ENCODE measurements at regions not wholly inside any gene's neighbourhood (a gene's known extent, or its start where the extent isn't known, plus 50 kb on each side); places are given as distances from the start of the nearest gene placed in this dataset.

GRCh38 chr3:101938262-101938847 is 89.0 kb downstream of the NFKBIZ start:
- ATAC-seq (ENCODE audit: low read depth) (peak; percentile 42), DNase-seq (peak; percentile 66)
- Histone ChIP-seq H3K9me3 (ENCODE audit: control extremely low read depth in 1 of 3, control insufficient read depth in 2 of 3, insufficient read depth in 1 of 3, low read length in 2 of 3) (no peaks in the 10 kb centered on the region), H3K27ac (ENCODE audit: low read length in 2 of 2) (peak overlapping the region; percentile 60 to 75), H3K36me3 (replicated peaks in 1 of 2; ENCODE audit: control extremely low read depth in 1 of 2, control insufficient read depth in 1 of 2, extremely low read depth in 1 of 2, insufficient read depth in 2 of 2, low read length in 1 of 2) (no peaks in the 10 kb centered on the region), H3K4me3 (ENCODE audit: control extremely low read depth in 1 of 5, extremely low read depth in 1 of 5, insufficient read depth in 1 of 5, low read depth in 2 of 5, low read length in 4 of 5) (peak overlapping the region in 2 of 5 experiments; percentile 1 to 4), H3K4me1 (ENCODE audit: control insufficient read depth in 2 of 2, insufficient read depth in 2 of 2, low read length in 2 of 2) (peaks cover 71 to 78% of the 10 kb centered on the region in 2 donors), H2AFZ (ENCODE audit: insufficient read depth, low read depth, low read length, poor library complexity, severe bottlenecking) (no peak overlapping the region), H4K20me1 (ENCODE audit: control insufficient read depth, insufficient read depth, low read length, poor library complexity, severe bottlenecking) (no peaks in the 10 kb centered on the region), H3K79me2 (ENCODE audit: control insufficient read depth, insufficient read depth, low read length) (no peaks in the 10 kb centered on the region), H3K4me2 (replicated peaks; ENCODE audit: low read depth, low read length, poor library complexity, severe bottlenecking) (peak overlapping the region; percentile 70), H3K9ac (ENCODE audit: low read length) (no peak overlapping the region), H3K27me3 (replicated peaks in 1 of 4; ENCODE audit: control extremely low read depth in 1 of 4, control insufficient read depth in 3 of 4, insufficient read depth in 4 of 4, low read length in 3 of 4) (no peaks in the 10 kb centered on the region)
- WGBS (ENCODE audit: insufficient coverage): 0% methylated on average over 2 of the region's 2 CpGs
- no peak for TF ChIP-seq EZH2 (IDR thresholded peaks at IDR 0.05; ENCODE audit: borderline replicate concordance, insufficient read depth, low read depth, low read length, poor library complexity, severe bottlenecking)
- TF ChIP-seq, protein P1, sequence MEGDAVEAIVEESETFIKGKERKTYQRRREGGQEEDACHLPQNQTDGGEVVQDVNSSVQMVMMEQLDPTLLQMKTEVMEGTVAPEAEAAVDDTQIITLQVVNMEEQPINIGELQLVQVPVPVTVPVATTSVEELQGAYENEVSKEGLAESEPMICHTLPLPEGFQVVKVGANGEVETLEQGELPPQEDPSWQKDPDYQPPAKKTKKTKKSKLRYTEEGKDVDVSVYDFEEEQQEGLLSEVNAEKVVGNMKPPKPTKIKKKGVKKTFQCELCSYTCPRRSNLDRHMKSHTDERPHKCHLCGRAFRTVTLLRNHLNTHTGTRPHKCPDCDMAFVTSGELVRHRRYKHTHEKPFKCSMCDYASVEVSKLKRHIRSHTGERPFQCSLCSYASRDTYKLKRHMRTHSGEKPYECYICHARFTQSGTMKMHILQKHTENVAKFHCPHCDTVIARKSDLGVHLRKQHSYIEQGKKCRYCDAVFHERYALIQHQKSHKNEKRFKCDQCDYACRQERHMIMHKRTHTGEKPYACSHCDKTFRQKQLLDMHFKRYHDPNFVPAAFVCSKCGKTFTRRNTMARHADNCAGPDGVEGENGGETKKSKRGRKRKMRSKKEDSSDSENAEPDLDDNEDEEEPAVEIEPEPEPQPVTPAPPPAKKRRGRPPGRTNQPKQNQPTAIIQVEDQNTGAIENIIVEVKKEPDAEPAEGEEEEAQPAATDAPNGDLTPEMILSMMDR (IDR thresholded peaks at IDR 0.05): no peak
- ChIA-PET POLR2A (no interaction called here), CTCF (interaction anchor here (1.0 to 1.7 kb wide), 4 partner anchors 41 to 287 kb away, joined by 3 to 4 read pairs (median 4); no protein-coding TSS in a partner anchor)
- H3K27me3 Mint-ChIP-seq: no peaks in the 10 kb centered on the region
- no peak overlapping the region for H3K27ac Mint-ChIP-seq
- H3K4me1 Mint-ChIP-seq: peaks cover 37% of the 10 kb centered on the region
- intact Hi-C loops (cut with micrococcal nuclease): loop anchor here (5.0 kb wide), 3 partner anchors 99 to 289 kb away; no protein-coding TSS in a partner anchor
- no peak overlapping the region for H3K4me3 Mint-ChIP-seq
- no peaks in the 10 kb centered on the region for H3K9me3 Mint-ChIP-seq (ENCODE audit: insufficient read depth)

DNA sequence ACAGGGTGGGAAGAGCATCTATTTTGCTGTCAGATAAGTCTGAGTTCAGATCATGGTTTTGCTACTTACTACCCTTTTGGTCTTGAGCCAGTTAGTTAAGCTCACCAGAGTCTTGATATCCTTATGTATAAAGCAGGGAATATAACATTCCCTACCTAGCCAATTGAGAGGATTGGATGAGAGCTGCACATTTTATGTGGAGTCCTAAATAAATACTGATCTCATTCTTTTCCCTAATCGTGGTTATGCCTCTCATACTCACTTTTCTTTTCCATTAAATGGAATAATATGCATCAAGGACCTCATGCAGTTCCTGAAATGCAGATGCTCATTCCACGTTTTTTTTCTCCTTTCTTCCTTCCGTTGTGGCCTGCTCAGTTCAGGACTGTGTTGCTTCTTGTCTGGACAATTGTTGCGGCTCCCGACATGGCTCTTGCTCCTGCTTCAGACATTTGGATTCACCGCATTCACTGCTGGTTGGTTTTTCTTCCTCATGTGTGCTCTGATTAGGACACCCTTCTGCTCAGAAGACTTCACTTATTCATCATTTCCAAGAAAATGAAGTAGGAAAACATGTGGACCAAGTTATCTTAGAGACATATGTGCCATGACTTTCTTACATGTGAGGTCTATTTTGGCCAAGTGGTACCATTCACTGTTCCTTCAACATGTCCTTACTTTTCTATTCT is 90.2 kb downstream of the NFKBIZ start:
- Histone ChIP-seq H3K9me3 (ENCODE audit: control extremely low read depth in 1 of 3, control insufficient read depth in 2 of 3, insufficient read depth in 1 of 3, low read length in 2 of 3) (no peaks in the 10 kb centered on the region), H3K4me1 (ENCODE audit: control insufficient read depth in 2 of 2, insufficient read depth in 2 of 2, low read length in 2 of 2) (peaks cover 81 to 83% of the 10 kb centered on the region in 2 donors), H3K4me2 (replicated peaks; ENCODE audit: low read depth, low read length, poor library complexity, severe bottlenecking) (peak overlapping the region; percentile 70), H4K20me1 (ENCODE audit: control insufficient read depth, insufficient read depth, low read length, poor library complexity, severe bottlenecking) (no peaks in the 10 kb centered on the region), H3K9ac (ENCODE audit: low read length) (no peak overlapping the region), H3K79me2 (ENCODE audit: control insufficient read depth, insufficient read depth, low read length) (no peaks in the 10 kb centered on the region), H3K36me3 (replicated peaks in 1 of 2; ENCODE audit: control extremely low read depth in 1 of 2, control insufficient read depth in 1 of 2, extremely low read depth in 1 of 2, insufficient read depth in 2 of 2, low read length in 1 of 2) (no peaks in the 10 kb centered on the region), H3K27me3 (replicated peaks in 1 of 4; ENCODE audit: control extremely low read depth in 1 of 4, control insufficient read depth in 3 of 4, insufficient read depth in 4 of 4, low read length in 3 of 4) (no peaks in the 10 kb centered on the region), H2AFZ (ENCODE audit: insufficient read depth, low read depth, low read length, poor library complexity, severe bottlenecking) (no peak overlapping the region), H3K4me3 (ENCODE audit: control extremely low read depth in 1 of 5, extremely low read depth in 1 of 5, insufficient read depth in 1 of 5, low read depth in 2 of 5, low read length in 4 of 5) (peak overlapping the region in 1 of 5 experiments; percentile 50), H3K27ac (ENCODE audit: low read length in 2 of 2) (peak overlapping the region; percentile 60 to 75)
- 92% methylated on average over 5 of the region's 6 CpGs for WGBS (ENCODE audit: insufficient coverage)
- intact Hi-C loops (cut with micrococcal nuclease): loop anchor here (5.0 kb wide), 3 partner anchors 98 to 288 kb away; no protein-coding TSS in a partner anchor
- Mint-ChIP-seq H3K4me3 (no peak overlapping the region), H3K4me1 (peaks cover 41% of the 10 kb centered on the region), H3K27me3 (no peaks in the 10 kb centered on the region), H3K9me3 (ENCODE audit: insufficient read depth) (no peaks in the 10 kb centered on the region), H3K27ac (no peak overlapping the region)
- ChIA-PET CTCF (interaction anchor here (1.5 kb wide), 1 partner anchor 130 kb away, joined by 3 read pairs; no protein-coding TSS in a partner anchor), POLR2A (interaction anchor here (0.6 to 0.7 kb wide), 2 partner anchors 100 to 102 kb away, joined by 3 to 5 read pairs; no protein-coding TSS in a partner anchor)
- no peak for TF ChIP-seq EZH2 (IDR thresholded peaks at IDR 0.05; ENCODE audit: borderline replicate concordance, insufficient read depth, low read depth, low read length, poor library complexity, severe bottlenecking)
- TF ChIP-seq, protein P1 (IDR thresholded peaks at IDR 0.05): no peak
- ATAC-seq (ENCODE audit: low read depth) (no peak), DNase-seq (no peak)

Measured in B cell (primary cell).